ENCODE measurements at regions not wholly inside any gene's neighbourhood (a gene's known extent, or its start where the extent isn't known, plus 50 kb on each side); places are given as distances from the start of the nearest gene placed in this dataset.

DNA sequence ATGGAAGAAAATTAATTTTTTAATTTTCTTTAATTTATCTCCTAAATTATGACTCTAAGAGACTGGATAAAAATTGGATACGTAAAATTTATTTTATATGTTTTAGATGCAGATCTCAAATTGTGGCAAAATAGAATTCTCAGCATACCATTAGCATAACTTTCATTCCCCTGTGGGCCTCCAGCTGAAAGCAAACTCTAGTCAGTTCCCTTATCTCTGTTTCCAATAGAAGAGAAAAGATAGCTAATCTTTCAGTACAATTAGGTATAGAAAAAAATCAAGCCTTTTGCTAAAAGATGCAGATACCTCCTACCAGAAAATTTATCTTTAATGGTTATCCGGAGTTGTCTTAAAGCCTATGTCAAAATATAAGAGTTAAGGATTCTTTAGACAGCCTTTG is 1530.6 kb downstream of the EFNA5 start:
- no peaks in the 10 kb centered on the region for H3K36me3 Mint-ChIP-seq (ENCODE audit: insufficient read depth, unreplicated experiment)
- no peaks in the 10 kb centered on the region for H3K9me3 Mint-ChIP-seq (ENCODE audit: unreplicated experiment)
- H3K4me3 Mint-ChIP-seq (ENCODE audit: unreplicated experiment): no peak overlapping the region
- no peak for DNase-seq (ENCODE audit: unreplicated experiment)
- ChIA-PET CTCF (no interaction called here), POLR2A (no interaction called here)
- intact Hi-C loops (cut with micrococcal nuclease): no loop called here
- H3K4me1 Mint-ChIP-seq (ENCODE audit: insufficient read depth, unreplicated experiment): no peaks in the 10 kb centered on the region
- no peaks in the 10 kb centered on the region for H3K27me3 Mint-ChIP-seq (ENCODE audit: insufficient read depth, unreplicated experiment)
- TF ChIP-seq, protein P1, sequence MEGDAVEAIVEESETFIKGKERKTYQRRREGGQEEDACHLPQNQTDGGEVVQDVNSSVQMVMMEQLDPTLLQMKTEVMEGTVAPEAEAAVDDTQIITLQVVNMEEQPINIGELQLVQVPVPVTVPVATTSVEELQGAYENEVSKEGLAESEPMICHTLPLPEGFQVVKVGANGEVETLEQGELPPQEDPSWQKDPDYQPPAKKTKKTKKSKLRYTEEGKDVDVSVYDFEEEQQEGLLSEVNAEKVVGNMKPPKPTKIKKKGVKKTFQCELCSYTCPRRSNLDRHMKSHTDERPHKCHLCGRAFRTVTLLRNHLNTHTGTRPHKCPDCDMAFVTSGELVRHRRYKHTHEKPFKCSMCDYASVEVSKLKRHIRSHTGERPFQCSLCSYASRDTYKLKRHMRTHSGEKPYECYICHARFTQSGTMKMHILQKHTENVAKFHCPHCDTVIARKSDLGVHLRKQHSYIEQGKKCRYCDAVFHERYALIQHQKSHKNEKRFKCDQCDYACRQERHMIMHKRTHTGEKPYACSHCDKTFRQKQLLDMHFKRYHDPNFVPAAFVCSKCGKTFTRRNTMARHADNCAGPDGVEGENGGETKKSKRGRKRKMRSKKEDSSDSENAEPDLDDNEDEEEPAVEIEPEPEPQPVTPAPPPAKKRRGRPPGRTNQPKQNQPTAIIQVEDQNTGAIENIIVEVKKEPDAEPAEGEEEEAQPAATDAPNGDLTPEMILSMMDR (IDR thresholded peaks at IDR 0.05; ENCODE audit: unreplicated experiment): no peak
- no TSS peak for BruUV-seq (replicated peaks)
- no peak overlapping the region for H3K27ac Mint-ChIP-seq (ENCODE audit: low read depth, unreplicated experiment)

- H3K4me1 Mint-ChIP-seq (ENCODE audit: insufficient read depth, unreplicated experiment): no peaks in the 10 kb centered on the region
- no TSS peak for BruUV-seq (replicated peaks)
- POLR2A ChIA-PET: no interaction called here
- no peak for DNase-seq (ENCODE audit: unreplicated experiment)
- intact Hi-C loops (cut with micrococcal nuclease): no loop called here
- H3K27ac Mint-ChIP-seq (ENCODE audit: low read depth, unreplicated experiment): no peak overlapping the region
- H3K27me3 Mint-ChIP-seq (ENCODE audit: insufficient read depth, unreplicated experiment): no peaks in the 10 kb centered on the region
- no peaks in the 10 kb centered on the region for H3K9me3 Mint-ChIP-seq (ENCODE audit: unreplicated experiment)
- H3K36me3 Mint-ChIP-seq (ENCODE audit: insufficient read depth, unreplicated experiment): no peaks in the 10 kb centered on the region
- no peak overlapping the region for H3K4me3 Mint-ChIP-seq (ENCODE audit: unreplicated experiment)
- CTCF ChIA-PET: no interaction called here
- TF ChIP-seq, protein P1 (IDR thresholded peaks at IDR 0.05; ENCODE audit: unreplicated experiment): no peak
Measured at GRCh38 chr5:106136061-106136460, 1534.7 kb downstream of the EFNA5 start.

- intact Hi-C loops (cut with micrococcal nuclease): no loop called here
- Mint-ChIP-seq H3K36me3 (ENCODE audit: insufficient read depth, unreplicated experiment) (no peaks in the 10 kb centered on the region), H3K9me3 (ENCODE audit: unreplicated experiment) (no peaks in the 10 kb centered on the region), H3K4me3 (ENCODE audit: unreplicated experiment) (no peak overlapping the region), H3K27me3 (ENCODE audit: insufficient read depth, unreplicated experiment) (no peaks in the 10 kb centered on the region), H3K27ac (ENCODE audit: low read depth, unreplicated experiment) (no peak overlapping the region), H3K4me1 (ENCODE audit: insufficient read depth, unreplicated experiment) (no peaks in the 10 kb centered on the region)
- BruUV-seq (replicated peaks): no TSS peak
- POLR2A ChIA-PET: no interaction called here
- CTCF ChIA-PET: no interaction called here
- no peak for DNase-seq (ENCODE audit: unreplicated experiment)
- TF ChIP-seq, protein P1 (IDR thresholded peaks at IDR 0.05; ENCODE audit: unreplicated experiment): no peak
Measured at GRCh38 chr5:106135473-106135872, 1535.3 kb downstream of the EFNA5 start.

DNA sequence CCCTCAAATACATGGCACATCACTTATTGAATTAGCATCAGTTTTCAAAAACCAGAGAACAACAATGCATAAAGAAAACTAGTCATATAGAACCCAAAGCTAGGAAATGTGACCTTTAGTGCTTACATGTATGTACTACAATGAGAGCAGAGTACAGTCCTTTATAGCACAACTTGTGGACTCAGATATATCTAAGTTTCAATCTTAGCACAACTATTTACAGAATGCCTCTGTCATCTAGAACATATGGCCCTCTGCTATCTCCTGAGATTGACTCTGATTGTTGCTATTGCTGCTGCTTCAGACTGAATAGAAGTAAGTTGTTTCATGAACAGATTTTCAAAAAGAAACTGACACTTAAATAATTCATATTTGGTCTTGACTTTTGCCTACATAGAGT is 1536.2 kb downstream of the EFNA5 start:
- intact Hi-C loops (cut with micrococcal nuclease): no loop called here
- H3K9me3 Mint-ChIP-seq (ENCODE audit: unreplicated experiment): no peaks in the 10 kb centered on the region
- no peak overlapping the region for H3K27ac Mint-ChIP-seq (ENCODE audit: low read depth, unreplicated experiment)
- no peaks in the 10 kb centered on the region for H3K27me3 Mint-ChIP-seq (ENCODE audit: insufficient read depth, unreplicated experiment)
- TF ChIP-seq, protein P1 (IDR thresholded peaks at IDR 0.05; ENCODE audit: unreplicated experiment): no peak
- H3K4me3 Mint-ChIP-seq (ENCODE audit: unreplicated experiment): no peak overlapping the region
- POLR2A ChIA-PET: no interaction called here
- CTCF ChIA-PET: no interaction called here
- H3K36me3 Mint-ChIP-seq (ENCODE audit: insufficient read depth, unreplicated experiment): no peaks in the 10 kb centered on the region
- DNase-seq (ENCODE audit: unreplicated experiment): no peak
- BruUV-seq (replicated peaks): no TSS peak
- H3K4me1 Mint-ChIP-seq (ENCODE audit: insufficient read depth, unreplicated experiment): no peaks in the 10 kb centered on the region

Data from MCF 10A (cell line).